GM19467 (cell line): ENCODE measurements at regions not wholly inside any gene's neighbourhood (a gene's known extent, or its start where the extent isn't known, plus 50 kb on each side); places are given as distances from the start of the nearest gene placed in this dataset.

ENCODE experiments used
- ATAC-seq: cut with Tn5 transposase; IDR thresholded peaks from one replicate; pipeline ENCODE4 v1.9.1; 2021; ENCODE audit warnings: mild to moderate bottlenecking, moderate library complexity; ENCODE audit not compliant: unreplicated experiment

- ATAC-seq = no peak
These were observed 189.6 kb downstream of the MYCN start for GRCh38 chr2:16129716-16130540.

GRCh38 chr2:16128746-16129610 is 188.6 kb downstream of the MYCN start:
- no peak for ATAC-seq

- ATAC-seq = no peak
These were observed 187.6 kb downstream of the MYCN start for GRCh38 chr2:16127958-16128357.

GRCh38 chr2:16127276-16127940 is 187.1 kb downstream of the MYCN start:
- ATAC-seq = no peak

- ATAC-seq = no peak
These were observed 186.3 kb downstream of the MYCN start for GRCh38 chr2:16126517-16127275.

GRCh38 chr2:16125614-16126516 is 185.5 kb downstream of the MYCN start:
- no peak for ATAC-seq

- no peak for ATAC-seq
These were observed 184.7 kb downstream of the MYCN start for GRCh38 chr2:16124881-16125613.

GRCh38 chr2:16123856-16124780 is 183.8 kb downstream of the MYCN start:
- no peak for ATAC-seq

GRCh38 chr2:16123421-16123820 is 183.1 kb downstream of the MYCN start:
- ATAC-seq = no peak

- no peak for ATAC-seq
These were observed 182.2 kb downstream of the MYCN start for GRCh38 chr2:16122556-16122955.

GRCh38 chr2:16121986-16122390 is 181.6 kb downstream of the MYCN start:
- no peak for ATAC-seq

- no peak for ATAC-seq
These were observed 181.1 kb downstream of the MYCN start for GRCh38 chr2:16121231-16121985.

GRCh38 chr2:16120591-16121180 is 180.3 kb downstream of the MYCN start:
- ATAC-seq = no peak

- ATAC-seq = no peak
These were observed 179.4 kb downstream of the MYCN start for GRCh38 chr2:16119741-16120140.

- ATAC-seq = no peak
These were observed 178.6 kb downstream of the MYCN start for GRCh38 chr2:16118611-16119590.
